GM10266 (cell line): ENCODE measurements at regions not wholly inside any gene's neighbourhood (a gene's known extent, or its start where the extent isn't known, plus 50 kb on each side); places are given as distances from the start of the nearest gene placed in this dataset.
A peak's percentile ranks its signal among the peaks of the same experiment; 100 is the strongest.

ENCODE experiments used
- DNase-seq: peaks from one replicate; pipeline ENCODE4 v3.0.0; 2012; ENCODE audit errors: extremely low spot score
- TF ChIP-seq, protein P1 (sequence below): IDR thresholded peaks from 2 replicates; pipeline ENCODE4 v1.5.1; 2012; ENCODE audit warnings: mild to moderate bottlenecking, low read depth; ENCODE audit not compliant: control insufficient read depth, insufficient read depth; ENCODE audit errors: missing control alignments

DNA sequence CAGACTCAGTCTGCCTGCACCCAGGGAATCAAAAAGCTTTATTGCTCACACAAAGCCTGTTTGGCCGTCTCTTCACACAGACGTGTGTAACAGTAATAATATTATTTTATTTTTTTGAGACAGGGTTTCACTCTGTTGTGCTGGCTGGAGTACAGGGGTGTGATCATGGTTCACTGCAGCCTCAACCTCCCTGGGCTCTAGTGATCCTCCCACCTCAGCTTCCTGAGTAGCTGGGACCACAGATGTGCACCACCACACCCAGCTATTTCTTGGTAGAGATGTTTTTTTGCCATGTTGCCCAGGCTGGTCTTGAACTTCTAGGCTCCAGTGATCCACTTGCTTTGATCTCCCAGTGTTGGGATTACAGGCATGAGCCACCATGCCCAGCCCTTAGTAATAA lies 88.4 kb upstream of the DCD start:
- TF ChIP-seq, protein P1, sequence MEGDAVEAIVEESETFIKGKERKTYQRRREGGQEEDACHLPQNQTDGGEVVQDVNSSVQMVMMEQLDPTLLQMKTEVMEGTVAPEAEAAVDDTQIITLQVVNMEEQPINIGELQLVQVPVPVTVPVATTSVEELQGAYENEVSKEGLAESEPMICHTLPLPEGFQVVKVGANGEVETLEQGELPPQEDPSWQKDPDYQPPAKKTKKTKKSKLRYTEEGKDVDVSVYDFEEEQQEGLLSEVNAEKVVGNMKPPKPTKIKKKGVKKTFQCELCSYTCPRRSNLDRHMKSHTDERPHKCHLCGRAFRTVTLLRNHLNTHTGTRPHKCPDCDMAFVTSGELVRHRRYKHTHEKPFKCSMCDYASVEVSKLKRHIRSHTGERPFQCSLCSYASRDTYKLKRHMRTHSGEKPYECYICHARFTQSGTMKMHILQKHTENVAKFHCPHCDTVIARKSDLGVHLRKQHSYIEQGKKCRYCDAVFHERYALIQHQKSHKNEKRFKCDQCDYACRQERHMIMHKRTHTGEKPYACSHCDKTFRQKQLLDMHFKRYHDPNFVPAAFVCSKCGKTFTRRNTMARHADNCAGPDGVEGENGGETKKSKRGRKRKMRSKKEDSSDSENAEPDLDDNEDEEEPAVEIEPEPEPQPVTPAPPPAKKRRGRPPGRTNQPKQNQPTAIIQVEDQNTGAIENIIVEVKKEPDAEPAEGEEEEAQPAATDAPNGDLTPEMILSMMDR = no peak

DNA sequence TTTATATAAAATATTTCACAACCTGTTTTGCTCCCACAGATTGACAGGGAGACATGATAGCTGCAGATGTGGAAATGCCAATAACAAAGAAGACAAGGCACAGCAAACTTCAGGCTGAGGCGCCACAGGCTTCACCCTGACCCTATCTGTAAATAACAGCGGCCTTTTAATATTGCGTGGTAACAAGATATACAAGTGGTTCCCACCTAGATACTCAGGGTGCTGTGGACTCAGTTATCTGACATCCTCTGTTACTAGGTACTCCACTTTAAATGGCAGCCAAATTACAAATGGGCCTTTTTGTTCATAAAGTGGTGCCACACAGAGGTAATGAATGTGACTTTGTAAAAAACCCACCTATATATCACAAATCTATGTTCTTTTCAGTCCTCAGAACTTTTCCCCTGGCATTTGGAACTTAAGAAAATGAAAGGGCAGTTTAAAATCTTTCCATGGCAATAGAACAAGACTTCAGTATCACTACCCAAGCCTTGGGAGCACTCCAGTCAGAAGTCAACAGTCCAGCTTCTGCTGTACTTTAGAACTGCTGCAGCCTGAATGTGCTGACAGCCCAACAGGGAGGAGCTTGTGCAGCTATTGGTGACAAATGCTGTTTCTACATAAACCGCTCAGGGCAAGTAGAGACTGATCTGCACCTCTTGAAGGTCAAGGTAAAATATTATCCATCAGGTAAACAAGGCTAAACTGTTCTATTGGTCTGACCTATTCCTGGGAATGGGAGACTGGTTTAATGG lies 86.2 kb upstream of the DCD start:
- TF ChIP-seq, protein P1 = no peak
- DNase-seq = no peak

More for the DNA sequence above, 88.4 kb upstream of the DCD start:
- no peak for DNase-seq

DNA sequence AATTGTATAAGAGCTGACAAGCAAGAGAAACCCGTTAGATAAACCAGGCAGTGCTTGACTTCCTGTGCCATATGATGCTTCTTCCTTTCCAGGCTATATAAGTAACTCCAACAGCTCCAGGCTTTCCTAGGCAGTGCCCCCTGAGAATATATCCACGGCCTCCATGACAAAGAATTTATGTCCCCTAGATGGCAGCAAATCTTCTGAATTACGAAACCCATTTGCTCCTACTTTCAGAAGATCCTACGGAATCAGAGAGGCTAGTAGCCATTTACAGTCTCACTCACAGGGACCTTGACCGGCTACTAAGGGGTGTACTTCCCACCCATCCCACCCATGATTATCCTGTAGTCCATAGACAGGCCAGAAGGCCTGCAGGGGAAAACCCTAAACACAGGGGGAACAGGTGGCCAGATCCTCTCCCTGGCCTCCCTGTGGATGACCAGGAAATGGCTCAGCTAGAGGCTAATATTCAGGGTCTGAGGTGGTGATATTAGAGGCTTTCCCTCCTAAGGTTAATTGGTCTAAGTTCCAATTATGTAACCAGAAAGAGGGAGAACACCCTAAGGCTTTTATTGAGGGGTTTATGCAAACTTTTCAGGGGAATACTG lies 77.2 kb upstream of the DCD start:
- DNase-seq = no peak
- TF ChIP-seq, protein P1 = peak; percentile 23

DNA sequence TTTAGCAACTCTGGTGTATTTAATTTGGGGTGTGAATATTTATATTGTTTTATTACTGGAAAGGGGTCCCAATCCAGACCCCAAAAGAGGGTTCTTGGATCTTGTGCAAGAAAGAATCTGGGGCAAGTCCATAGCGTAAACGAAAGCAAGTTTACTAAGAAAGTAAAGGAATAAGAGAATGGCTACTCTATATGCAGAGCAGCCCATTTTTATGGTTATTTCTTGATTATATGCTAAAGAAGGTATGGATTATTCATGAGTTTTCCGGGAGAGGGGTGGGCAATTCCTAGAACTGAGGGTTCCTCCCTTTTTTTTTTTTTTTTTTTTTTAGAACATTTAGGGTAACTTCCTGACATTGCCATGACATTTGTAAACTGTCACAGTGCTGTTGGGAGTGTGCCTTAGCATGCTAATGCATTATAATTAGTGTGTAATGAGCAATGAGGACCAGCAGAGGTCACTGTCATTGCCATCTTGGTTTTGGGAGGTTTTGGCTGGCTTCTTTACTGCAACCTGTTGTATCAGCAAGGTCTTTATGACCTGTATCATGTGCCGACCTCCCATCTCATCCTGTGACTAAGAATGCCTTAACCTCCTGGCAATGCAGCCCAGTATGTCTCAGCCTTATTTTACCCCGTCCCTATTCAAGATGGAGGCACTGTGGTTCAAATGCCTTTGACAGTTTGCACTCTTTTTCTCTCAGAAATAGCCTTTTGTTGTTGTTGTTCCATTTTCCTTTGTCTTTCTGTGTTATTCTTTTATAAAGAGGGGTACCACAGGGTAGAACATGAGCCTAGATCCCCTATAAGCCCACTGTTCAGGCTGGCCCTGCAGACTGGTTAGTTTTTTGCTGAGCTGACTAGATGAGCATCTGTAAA lies 75.5 kb upstream of the DCD start:
- TF ChIP-seq, protein P1 = peak; percentile 61
- DNase-seq = no peak

DNA sequence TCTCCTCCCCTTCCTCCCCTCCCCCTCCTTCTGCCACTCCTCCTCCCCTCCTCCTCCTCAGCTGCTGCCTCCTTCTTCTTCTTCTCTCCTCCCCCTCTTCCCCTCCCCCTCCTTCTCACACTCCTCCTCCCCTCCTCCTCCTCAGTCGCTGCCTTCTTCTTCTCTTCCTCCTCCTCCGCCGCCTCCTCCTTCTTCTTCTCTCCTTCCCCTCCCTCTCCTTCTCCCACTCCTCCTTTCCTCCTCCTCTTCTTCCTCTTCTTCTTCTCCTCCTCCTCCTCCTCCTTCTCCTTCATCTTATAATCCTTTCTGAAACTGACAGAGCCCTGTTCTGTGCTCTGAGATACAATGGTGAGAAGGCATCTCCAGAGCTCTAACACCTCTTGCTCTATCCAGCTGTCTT lies 73.1 kb upstream of the DCD start:
- no peak for DNase-seq
- TF ChIP-seq, protein P1 = no peak

DNA sequence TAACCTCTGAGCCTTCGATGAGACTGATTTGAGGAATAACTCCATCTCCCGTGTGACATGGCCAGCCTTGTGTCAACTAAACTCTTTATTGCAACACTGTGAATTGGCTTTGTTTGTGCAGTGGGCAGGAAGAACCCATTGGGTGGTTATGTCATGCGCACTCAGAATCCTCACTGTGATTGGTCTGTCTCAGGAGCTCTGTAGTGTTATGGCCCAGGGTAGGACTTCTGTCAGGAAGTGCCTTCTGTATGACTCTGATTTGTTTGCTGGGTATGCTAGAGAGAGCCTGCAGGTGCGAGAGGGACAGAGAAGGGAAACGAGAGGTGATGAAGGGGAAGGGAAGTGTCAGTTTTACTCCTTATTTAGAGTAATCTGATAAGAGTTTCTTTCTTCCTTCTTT lies 71.5 kb upstream of the DCD start:
- TF ChIP-seq, protein P1 = no peak
- no peak for DNase-seq
